GM23338 (cell line): ENCODE measurements at regions not wholly inside any gene's neighbourhood (a gene's known extent, or its start where the extent isn't known, plus 50 kb on each side); places are given as distances from the start of the nearest gene placed in this dataset.

Source experiments
- ATAC-seq: fragments of 200-7000 bp; cut with Tn5 transposase; 3 replicates; pipeline ENCODE4 v1.9.1; 2020
- DNase-seq: peaks from one replicate; pipeline ENCODE4 v3.0.0-alpha.2; 2015; ENCODE audit warnings: low spot score
- H2AFZ ChIP-seq: fragments of 200-600 bp; sonication (generic); 2 replicates; pipeline ENCODE4 v1.8.0; 2016; ENCODE audit warnings: antibody characterized with exemption, mild to moderate bottlenecking, moderate library complexity
- H3F3A ChIP-seq: fragments of 200-600 bp; sonication (generic); replicated peaks from 2 replicates; pipeline ENCODE4 v1.8.0; 2017; ENCODE audit warnings: antibody characterized with exemption, mixed run types, low read depth
- H3K27ac ChIP-seq: fragments of 200-600 bp; sonication (generic); 2 replicates; pipeline ENCODE4 v1.6.1; 2016; ENCODE audit warnings: low read depth
- H3K27me3 ChIP-seq: fragments of 200-600 bp; sonication (generic); 2 replicates; pipeline ENCODE4 v1.8.0; 2016; ENCODE audit warnings: mild to moderate bottlenecking, mixed run types, moderate library complexity; ENCODE audit not compliant: insufficient read depth
- H3K36me3 ChIP-seq: fragments of 200-600 bp; sonication (generic); 2 replicates; pipeline ENCODE4 v1.8.0; 2016; ENCODE audit warnings: mild to moderate bottlenecking; ENCODE audit not compliant: insufficient read depth
- H3K4me1 ChIP-seq: fragments of 200-600 bp; sonication (generic); 2 replicates; pipeline ENCODE4 v1.8.0; 2016; ENCODE audit warnings: mild to moderate bottlenecking, moderate library complexity; ENCODE audit not compliant: insufficient read depth
- H3K4me2 ChIP-seq: fragments of 200-600 bp; sonication (generic); 2 replicates; pipeline ENCODE4 v1.7.1; 2017; ENCODE audit warnings: mixed run types
- H3K4me3 ChIP-seq: fragments of 200-600 bp; sonication (generic); 2 replicates; pipeline ENCODE4 v1.6.1; 2016; ENCODE audit warnings: mixed run types
- H3K79me2 ChIP-seq: fragments of 200-600 bp; sonication (generic); replicated peaks from 2 replicates; pipeline ENCODE4 v1.8.0; 2017; ENCODE audit warnings: mild to moderate bottlenecking; ENCODE audit not compliant: insufficient read depth
- H3K9me2 ChIP-seq: fragments of 200-600 bp; sonication (generic); 2 replicates; pipeline ENCODE4 v1.8.0; 2017; ENCODE audit not compliant: insufficient read depth
- H4K20me1 ChIP-seq: fragments of 200-600 bp; sonication (generic); replicated peaks from 2 replicates; pipeline ENCODE4 v1.8.0; 2017; ENCODE audit warnings: mild to moderate bottlenecking; ENCODE audit not compliant: insufficient read depth
- H3K27ac Mint-ChIP-seq: 2 replicates; pipeline ENCODE4 v1.8.0; 2020; ENCODE audit warnings: inconsistent platforms, mild to moderate bottlenecking, moderate library complexity, mixed read lengths
- H3K27me3 Mint-ChIP-seq: 3 replicates; pipeline ENCODE4 v1.8.0; 2022; ENCODE audit warnings: low read depth, mild to moderate bottlenecking, moderate library complexity, mixed read lengths, inconsistent platforms; ENCODE audit not compliant: insufficient read depth, poor library complexity
- H3K36me3 Mint-ChIP-seq: 3 replicates; pipeline ENCODE4 v1.8.0; 2021; ENCODE audit warnings: low read depth, mild to moderate bottlenecking, inconsistent platforms, moderate library complexity, mixed read lengths
- H3K4me1 Mint-ChIP-seq: 3 replicates; pipeline ENCODE4 v1.8.0; 2020; ENCODE audit warnings: mild to moderate bottlenecking, inconsistent platforms, mixed read lengths
- H3K4me3 Mint-ChIP-seq: 3 replicates; pipeline ENCODE4 v1.8.0; 2021; ENCODE audit warnings: moderate library complexity, mild to moderate bottlenecking, inconsistent platforms, mixed read lengths
- H3K9me3 Mint-ChIP-seq: 3 replicates; pipeline ENCODE4 v1.8.0; 2020; ENCODE audit warnings: moderate library complexity, mild to moderate bottlenecking, inconsistent platforms, mixed read lengths
- EZH2phosphoT487 ChIP-seq: fragments of 200-600 bp; sonication (generic); IDR thresholded peaks from one replicate; pipeline ENCODE4 v1.8.1; 2018; ENCODE audit warnings: antibody characterized with exemption; ENCODE audit not compliant: unreplicated experiment
- ZNF114 ChIP-seq: fragments of 250-450 bp; sonication (Bioruptor Pico); IDR thresholded peaks from 2 replicates; pipeline ENCODE4 v1.5.0; 2020; ENCODE audit warnings: mild to moderate bottlenecking, moderate library complexity
- ZNF331 ChIP-seq: fragments of 250-450 bp; sonication (Bioruptor Pico); IDR thresholded peaks from 2 replicates; pipeline ENCODE4 v1.5.0; 2020; ENCODE audit warnings: low read depth, mild to moderate bottlenecking, moderate library complexity
- TF ChIP-seq, protein P1 (sequence below): IDR thresholded peaks from one replicate; pipeline ENCODE4 v1.6.1; 2018; ENCODE audit warnings: antibody characterized with exemption; ENCODE audit not compliant: unreplicated experiment
- TF ChIP-seq, protein P2 (sequence below), 2 experiments: fragments of 200-600 bp in 1 of 2; sonication (generic) in 1 of 2; conservative IDR thresholded peaks; 2 replicates each; pipeline versions ENCODE4 v1.5.1 to v1.6.1; 2016 to 2017; ENCODE audit warnings: antibody characterized with exemption in 2 of 2, low read depth in 2 of 2, mild to moderate bottlenecking in 2 of 2, moderate library complexity in 1 of 2

GRCh38 chr2:16526193-16526592 lies 139.4 kb downstream of the CYRIA start (continued):
- TF ChIP-seq, protein P1, sequence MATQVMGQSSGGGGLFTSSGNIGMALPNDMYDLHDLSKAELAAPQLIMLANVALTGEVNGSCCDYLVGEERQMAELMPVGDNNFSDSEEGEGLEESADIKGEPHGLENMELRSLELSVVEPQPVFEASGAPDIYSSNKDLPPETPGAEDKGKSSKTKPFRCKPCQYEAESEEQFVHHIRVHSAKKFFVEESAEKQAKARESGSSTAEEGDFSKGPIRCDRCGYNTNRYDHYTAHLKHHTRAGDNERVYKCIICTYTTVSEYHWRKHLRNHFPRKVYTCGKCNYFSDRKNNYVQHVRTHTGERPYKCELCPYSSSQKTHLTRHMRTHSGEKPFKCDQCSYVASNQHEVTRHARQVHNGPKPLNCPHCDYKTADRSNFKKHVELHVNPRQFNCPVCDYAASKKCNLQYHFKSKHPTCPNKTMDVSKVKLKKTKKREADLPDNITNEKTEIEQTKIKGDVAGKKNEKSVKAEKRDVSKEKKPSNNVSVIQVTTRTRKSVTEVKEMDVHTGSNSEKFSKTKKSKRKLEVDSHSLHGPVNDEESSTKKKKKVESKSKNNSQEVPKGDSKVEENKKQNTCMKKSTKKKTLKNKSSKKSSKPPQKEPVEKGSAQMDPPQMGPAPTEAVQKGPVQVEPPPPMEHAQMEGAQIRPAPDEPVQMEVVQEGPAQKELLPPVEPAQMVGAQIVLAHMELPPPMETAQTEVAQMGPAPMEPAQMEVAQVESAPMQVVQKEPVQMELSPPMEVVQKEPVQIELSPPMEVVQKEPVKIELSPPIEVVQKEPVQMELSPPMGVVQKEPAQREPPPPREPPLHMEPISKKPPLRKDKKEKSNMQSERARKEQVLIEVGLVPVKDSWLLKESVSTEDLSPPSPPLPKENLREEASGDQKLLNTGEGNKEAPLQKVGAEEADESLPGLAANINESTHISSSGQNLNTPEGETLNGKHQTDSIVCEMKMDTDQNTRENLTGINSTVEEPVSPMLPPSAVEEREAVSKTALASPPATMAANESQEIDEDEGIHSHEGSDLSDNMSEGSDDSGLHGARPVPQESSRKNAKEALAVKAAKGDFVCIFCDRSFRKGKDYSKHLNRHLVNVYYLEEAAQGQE = no peak

GRCh38 chr2:16525265-16525887 lies 140.3 kb downstream of the CYRIA start:
- H3K36me3 Mint-ChIP-seq = no peaks in the 10 kb centered on the region
- Histone ChIP-seq H3K27me3 (no peaks in the 10 kb centered on the region), H3K9me2 (no peaks in the 10 kb centered on the region), H3K36me3 (no peaks in the 10 kb centered on the region), H3K4me1 (no peaks in the 10 kb centered on the region), H4K20me1 (no peaks in the 10 kb centered on the region), H3F3A (no peaks in the 10 kb centered on the region), H3K4me2 (no peak overlapping the region), H3K79me2 (no peaks in the 10 kb centered on the region), H3K4me3 (no peak overlapping the region), H2AFZ (no peak overlapping the region), H3K27ac (no peak overlapping the region)
- no peak overlapping the region for H3K4me3 Mint-ChIP-seq
- TF ChIP-seq, protein P1 = no peak
- TF ChIP-seq EZH2phosphoT487 (no peak), ZNF331 (CRISPR knock-in tag) (no peak), ZNF114 (CRISPR knock-in tag) (no peak)
- TF ChIP-seq, protein P2, sequence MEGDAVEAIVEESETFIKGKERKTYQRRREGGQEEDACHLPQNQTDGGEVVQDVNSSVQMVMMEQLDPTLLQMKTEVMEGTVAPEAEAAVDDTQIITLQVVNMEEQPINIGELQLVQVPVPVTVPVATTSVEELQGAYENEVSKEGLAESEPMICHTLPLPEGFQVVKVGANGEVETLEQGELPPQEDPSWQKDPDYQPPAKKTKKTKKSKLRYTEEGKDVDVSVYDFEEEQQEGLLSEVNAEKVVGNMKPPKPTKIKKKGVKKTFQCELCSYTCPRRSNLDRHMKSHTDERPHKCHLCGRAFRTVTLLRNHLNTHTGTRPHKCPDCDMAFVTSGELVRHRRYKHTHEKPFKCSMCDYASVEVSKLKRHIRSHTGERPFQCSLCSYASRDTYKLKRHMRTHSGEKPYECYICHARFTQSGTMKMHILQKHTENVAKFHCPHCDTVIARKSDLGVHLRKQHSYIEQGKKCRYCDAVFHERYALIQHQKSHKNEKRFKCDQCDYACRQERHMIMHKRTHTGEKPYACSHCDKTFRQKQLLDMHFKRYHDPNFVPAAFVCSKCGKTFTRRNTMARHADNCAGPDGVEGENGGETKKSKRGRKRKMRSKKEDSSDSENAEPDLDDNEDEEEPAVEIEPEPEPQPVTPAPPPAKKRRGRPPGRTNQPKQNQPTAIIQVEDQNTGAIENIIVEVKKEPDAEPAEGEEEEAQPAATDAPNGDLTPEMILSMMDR (conservative IDR thresholded peaks at IDR 0.05; ENCODE audit: low read depth in 2 of 2) = peak; percentile 88 to 95
- H3K27ac Mint-ChIP-seq = no peak overlapping the region
- H3K27me3 Mint-ChIP-seq = no peaks in the 10 kb centered on the region
- DNase-seq (peak; percentile 83), ATAC-seq (peak; percentile 93)
- H3K9me3 Mint-ChIP-seq = no peaks in the 10 kb centered on the region; the same call in 2 of the 3 replicates
- H3K4me1 Mint-ChIP-seq = peaks cover 10% of the 10 kb centered on the region
